Right renal cortex interstitium (tissue), 3 donors: ENCODE measurements at regions not wholly inside any gene's neighbourhood (a gene's known extent, or its start where the extent isn't known, plus 50 kb on each side); places are given as distances from the start of the nearest gene placed in this dataset.

Source experiments
- DNase-seq, 3 donors: peaks; one replicate each; pipeline ENCODE4 v3.0.0-alpha.2; 2013; ENCODE audit warnings: low read depth in 3 of 3, low spot score in 2 of 3

GRCh38 chr1:88080875-88081274, 603.2 kb upstream of the PKN2 start:
- DNase-seq = no peak

GRCh38 chr1:88088481-88088880, 595.6 kb upstream of the PKN2 start:
- no peak for DNase-seq

- no peak for DNase-seq
These were observed 594.1 kb upstream of the PKN2 start for GRCh38 chr1:88089961-88090360.

GRCh38 chr1:88098881-88099280, 585.2 kb upstream of the PKN2 start:
- DNase-seq = no peak

GRCh38 chr1:88101041-88101440, 583.0 kb upstream of the PKN2 start:
- DNase-seq = no peak

- no peak for DNase-seq
These were observed 579.8 kb upstream of the PKN2 start for GRCh38 chr1:88104236-88104635.

- no peak for DNase-seq
These were observed 579.2 kb upstream of the PKN2 start for GRCh38 chr1:88104886-88105285.

GRCh38 chr1:88111816-88112215, 572.3 kb upstream of the PKN2 start:
- no peak for DNase-seq

- no peak for DNase-seq
These were observed 566.5 kb upstream of the PKN2 start for GRCh38 chr1:88117597-88117996.

- no peak for DNase-seq
These were observed 565.8 kb upstream of the PKN2 start for GRCh38 chr1:88118176-88118845.

GRCh38 chr1:88124614-88125013, 559.5 kb upstream of the PKN2 start:
- no peak for DNase-seq

- no peak for DNase-seq
These were observed 557.6 kb upstream of the PKN2 start for GRCh38 chr1:88126467-88126866.

GRCh38 chr1:88133991-88134390, 550.1 kb upstream of the PKN2 start:
- no peak for DNase-seq

- DNase-seq = no peak
These were observed 548.8 kb upstream of the PKN2 start for GRCh38 chr1:88134983-88135921.

- no peak for DNase-seq
These were observed 544.4 kb upstream of the PKN2 start for GRCh38 chr1:88139633-88140032.

GRCh38 chr1:88140325-88140724, 543.7 kb upstream of the PKN2 start:
- DNase-seq = no peak

- DNase-seq = no peak
These were observed 542.5 kb upstream of the PKN2 start for GRCh38 chr1:88141499-88142074.

- no peak for DNase-seq
These were observed 538.3 kb upstream of the PKN2 start for GRCh38 chr1:88145752-88146151.

- no peak for DNase-seq
These were observed 534.4 kb upstream of the PKN2 start for GRCh38 chr1:88149686-88150085.

- DNase-seq = no peak
These were observed 533.7 kb upstream of the PKN2 start for GRCh38 chr1:88150330-88150729.

- no peak for DNase-seq
These were observed 520.9 kb upstream of the PKN2 start for GRCh38 chr1:88163187-88163586.

- DNase-seq = no peak
These were observed 515.9 kb upstream of the PKN2 start for GRCh38 chr1:88168126-88168525.
